Stimulated activated CD4-positive, alpha-beta T cell treated with anti-CD3 and anti-CD28 coated beads, Interleukin-15, amount 100 ng/mL, for 24 hours (primary cell): ENCODE measurements at regions not wholly inside any gene's neighbourhood (a gene's known extent, or its start where the extent isn't known, plus 50 kb on each side); places are given as distances from the start of the nearest gene placed in this dataset.
"Not testable (repeated sequence)": the region's sequence is repeated elsewhere in the genome, so short reads cannot be mapped to it uniquely, and the experiment has no call there.

Source experiments
- DNase-seq: peaks from one replicate; pipeline ENCODE4 v3.0.0-alpha.2; 2020

GRCh38 chr1:149279512-149279911 is 176.2 kb upstream of the NBPF9 start:
- not testable (repeated sequence) for DNase-seq

DNA sequence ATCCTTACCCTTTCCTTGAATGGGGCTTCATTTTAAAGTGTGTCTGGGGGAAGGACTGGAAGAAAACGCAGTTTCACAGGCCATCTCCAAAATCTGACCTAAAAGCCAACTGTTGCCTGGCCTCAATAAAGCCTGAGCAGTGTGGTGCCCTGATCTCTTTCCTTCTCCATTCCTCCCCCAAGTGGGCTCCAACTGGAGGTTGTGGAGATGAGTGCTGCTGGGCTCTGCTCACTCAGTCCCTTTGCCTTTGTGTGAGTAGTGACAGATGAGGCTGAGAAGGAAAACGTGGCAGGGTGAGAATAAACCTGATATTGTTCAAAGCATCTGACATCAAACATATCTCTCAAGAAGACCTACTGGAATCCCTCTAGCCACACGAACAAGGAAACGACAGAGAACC is 181.4 kb upstream of the NBPF9 start:
- DNase-seq = not testable (repeated sequence)

- not testable (repeated sequence) for DNase-seq
Measured at GRCh38 chr1:149285205-149285604, 181.9 kb upstream of the NBPF9 start.

GRCh38 chr1:149285638-149286037 is 182.3 kb upstream of the NBPF9 start:
- peak; percentile 50 for DNase-seq

GRCh38 chr1:149288580-149288979 is 185.2 kb upstream of the NBPF9 start:
- not testable (repeated sequence) for DNase-seq

DNA sequence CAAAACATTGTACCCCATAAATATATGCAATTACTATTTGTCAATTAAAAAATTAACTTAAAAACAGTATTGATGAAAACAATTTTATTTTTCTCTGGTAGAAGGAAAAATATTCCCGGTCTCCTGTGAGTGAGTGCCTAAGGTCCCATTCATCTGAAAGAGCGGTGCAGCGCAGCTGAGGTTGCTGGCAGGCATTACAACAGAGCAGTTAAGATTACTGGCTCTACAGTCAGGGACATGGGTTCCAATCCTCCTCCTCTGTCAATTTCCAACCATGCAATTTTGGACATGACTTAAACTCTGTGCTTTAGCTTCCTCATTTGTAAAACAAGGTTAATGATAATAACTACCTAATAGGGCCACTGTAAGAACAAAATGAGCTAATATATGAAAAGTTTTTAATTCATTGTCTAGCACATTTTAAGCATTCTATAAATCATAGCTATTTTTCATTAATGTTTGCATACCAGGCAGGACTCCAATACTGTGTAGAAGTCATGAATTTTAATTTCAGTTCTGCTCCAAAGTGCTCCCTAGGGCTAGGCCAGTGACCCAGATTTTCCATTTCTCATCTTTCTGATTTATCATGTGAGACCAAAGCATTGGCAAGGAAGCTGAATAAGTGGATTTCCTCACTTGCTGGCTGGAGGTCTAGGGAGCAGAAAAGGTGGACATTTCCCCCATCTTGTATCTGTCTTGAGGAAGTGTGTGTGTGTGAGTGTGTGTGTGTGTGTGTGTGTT is 174.2 kb upstream of the NBPF19 start:
- not testable (repeated sequence) for DNase-seq

DNA sequence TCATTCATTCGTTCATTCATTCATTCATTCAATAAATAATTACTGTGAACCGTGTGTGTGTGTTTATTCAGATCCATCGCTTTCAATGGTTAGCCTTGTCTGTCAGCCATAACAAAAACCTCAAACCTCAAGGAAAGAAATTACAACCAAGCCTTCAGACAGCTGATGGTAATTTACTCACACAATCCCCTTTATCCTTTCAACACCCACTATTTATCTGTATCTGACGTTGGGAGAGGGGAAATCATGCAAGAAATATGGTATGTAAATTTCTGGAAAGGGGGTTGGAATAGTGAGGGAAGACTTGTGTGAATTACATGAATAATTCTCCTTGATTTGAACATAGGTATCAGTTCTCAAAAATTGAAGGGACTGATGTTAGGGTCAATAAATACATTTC is 173.6 kb upstream of the NBPF19 start:
- DNase-seq = not testable (repeated sequence)

DNA sequence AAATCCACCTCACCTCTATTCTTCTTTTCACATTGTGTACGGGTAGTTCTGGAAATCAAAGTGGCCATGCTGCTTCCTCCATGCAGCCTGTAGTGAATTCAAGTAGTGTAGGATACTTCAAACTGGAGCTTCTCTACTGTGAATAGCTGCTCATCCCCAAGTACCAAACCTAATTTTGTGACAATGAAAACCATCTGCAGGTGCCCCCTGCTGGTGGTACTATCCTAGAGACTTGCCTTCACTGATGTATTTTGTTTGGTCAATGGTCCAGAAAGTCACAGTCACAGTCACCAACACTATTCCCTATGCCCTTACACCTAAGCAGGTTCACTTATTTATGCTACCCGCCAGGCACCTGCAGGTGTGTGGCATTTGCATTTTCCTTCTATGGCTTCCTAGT is 170.0 kb upstream of the NBPF19 start:
- not testable (repeated sequence) for DNase-seq

- DNase-seq = not testable (repeated sequence)
Measured at GRCh38 chr1:149307640-149308039, 167.2 kb upstream of the NBPF19 start.

GRCh38 chr1:149314921-149315320 is 159.9 kb upstream of the NBPF19 start:
- not testable (repeated sequence) for DNase-seq

DNA sequence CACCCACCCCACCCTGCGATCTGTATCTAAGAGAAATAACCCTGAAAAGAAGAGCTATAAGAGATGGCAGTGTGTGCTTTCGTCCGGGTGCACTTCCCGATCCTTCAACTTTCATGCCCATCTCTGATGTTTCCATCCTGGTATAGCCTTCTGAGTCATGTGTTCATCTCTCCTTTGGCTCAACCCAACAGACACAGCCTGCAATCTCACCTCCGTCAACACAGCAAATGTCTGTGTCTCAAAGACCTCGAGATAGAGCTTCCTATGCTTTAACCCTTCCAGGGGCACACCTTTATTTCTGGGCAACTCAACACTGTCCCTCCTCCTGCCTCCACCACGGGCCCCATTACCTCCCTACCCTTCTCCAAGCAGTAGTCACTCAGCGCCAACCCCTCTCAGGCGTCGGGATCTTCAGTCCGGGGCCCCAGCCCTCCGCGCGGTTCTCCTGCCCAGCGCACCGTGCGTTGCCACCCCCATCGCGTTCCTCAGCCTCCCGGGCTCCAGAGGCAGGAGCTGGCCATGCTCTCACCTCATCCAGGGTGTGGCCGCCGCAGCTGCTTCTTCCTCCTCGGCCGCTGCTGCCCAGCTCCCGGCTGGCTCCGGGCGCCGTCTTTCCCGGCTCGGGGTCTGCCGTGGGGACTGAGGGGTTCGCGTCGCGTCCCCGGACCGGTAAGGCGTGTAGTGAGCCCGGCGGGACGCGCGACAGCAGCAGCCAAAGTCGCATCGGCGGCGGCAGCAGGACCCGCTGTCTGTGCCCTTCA is 153.7 kb upstream of the NBPF19 start:
- not testable (repeated sequence) for DNase-seq

- DNase-seq = not testable (repeated sequence)
Measured at GRCh38 chr1:149321732-149322016, 153.2 kb upstream of the NBPF19 start.

- not testable (repeated sequence) for DNase-seq
Measured at GRCh38 chr1:149330081-149330335, 144.8 kb upstream of the NBPF19 start.

DNA sequence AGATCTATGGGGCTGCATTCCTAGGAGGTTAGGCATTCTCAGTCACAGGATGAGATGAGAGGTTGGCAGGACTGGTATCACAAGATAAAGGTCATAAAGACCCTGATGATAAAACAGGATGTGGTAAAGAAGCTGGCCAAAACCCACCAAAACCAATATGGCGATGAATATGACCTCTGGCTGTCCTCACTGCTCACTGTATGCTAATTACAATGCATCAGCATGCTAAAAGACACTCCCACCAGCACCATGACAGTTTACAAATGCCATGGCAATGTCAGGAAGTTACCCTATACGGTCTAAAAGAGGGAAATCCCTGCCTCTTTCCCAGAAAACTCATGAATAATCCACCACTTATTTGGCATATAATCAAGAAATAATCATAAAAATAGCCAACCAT is 138.8 kb upstream of the NBPF19 start:
- DNase-seq = not testable (repeated sequence)

DNA sequence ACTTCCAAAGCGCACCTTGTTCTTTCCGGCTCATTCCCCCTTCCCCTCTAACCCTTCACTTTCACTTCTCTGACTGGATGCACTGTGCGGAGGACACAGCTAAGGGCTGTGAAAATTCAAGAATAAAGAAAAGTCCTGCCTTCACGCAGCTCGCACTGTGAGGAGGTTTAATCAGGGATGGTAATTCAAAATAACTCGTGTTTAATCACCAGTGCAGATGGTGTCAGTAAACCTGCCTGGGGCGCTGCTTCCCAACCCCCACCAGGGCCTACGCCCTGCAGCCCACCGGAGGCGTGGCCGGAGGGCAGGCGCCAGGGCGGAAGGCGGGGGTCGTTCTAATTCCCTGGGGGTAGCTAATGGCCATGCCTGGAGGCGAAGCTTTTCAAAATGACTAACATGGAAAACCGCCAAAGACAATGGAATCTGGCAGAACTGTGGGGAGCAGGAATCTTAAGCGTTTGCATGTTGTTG is 136.6 kb upstream of the NBPF19 start:
- DNase-seq = not testable (repeated sequence)

- not testable (repeated sequence) for DNase-seq
Measured at GRCh38 chr1:149338698-149339097, 136.1 kb upstream of the NBPF19 start.

GRCh38 chr1:149349448-149349847 is 125.4 kb upstream of the NBPF19 start:
- DNase-seq = not testable (repeated sequence)

GRCh38 chr1:149352205-149352604 is 122.6 kb upstream of the NBPF19 start:
- DNase-seq = not testable (repeated sequence)

GRCh38 chr1:149354579-149354978 is 120.3 kb upstream of the NBPF19 start:
- DNase-seq = not testable (repeated sequence)

GRCh38 chr1:149355748-149356147 is 119.1 kb upstream of the NBPF19 start:
- not testable (repeated sequence) for DNase-seq

DNA sequence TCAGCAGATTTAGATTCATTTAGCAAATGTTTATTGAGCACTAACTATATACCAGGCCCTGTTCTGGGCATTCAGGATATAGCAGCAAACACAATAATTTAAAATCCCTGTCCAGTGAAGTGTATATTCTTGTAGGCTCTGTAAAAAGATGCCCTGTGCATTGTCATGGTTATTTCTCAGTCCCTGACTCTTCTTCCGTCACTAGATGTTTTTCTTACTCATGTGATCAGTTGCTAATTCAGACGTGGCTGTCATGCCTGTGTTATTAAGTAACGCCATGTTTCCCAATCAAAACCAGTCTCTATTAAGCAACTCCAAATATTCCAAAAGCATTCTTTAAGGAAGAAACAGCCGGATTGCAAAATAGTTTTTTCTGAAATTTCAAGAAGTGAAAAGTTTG is 118.7 kb upstream of the NBPF19 start:
- DNase-seq = not testable (repeated sequence)

GRCh38 chr1:149360351-149360750 is 114.5 kb upstream of the NBPF19 start:
- not testable (repeated sequence) for DNase-seq

DNA sequence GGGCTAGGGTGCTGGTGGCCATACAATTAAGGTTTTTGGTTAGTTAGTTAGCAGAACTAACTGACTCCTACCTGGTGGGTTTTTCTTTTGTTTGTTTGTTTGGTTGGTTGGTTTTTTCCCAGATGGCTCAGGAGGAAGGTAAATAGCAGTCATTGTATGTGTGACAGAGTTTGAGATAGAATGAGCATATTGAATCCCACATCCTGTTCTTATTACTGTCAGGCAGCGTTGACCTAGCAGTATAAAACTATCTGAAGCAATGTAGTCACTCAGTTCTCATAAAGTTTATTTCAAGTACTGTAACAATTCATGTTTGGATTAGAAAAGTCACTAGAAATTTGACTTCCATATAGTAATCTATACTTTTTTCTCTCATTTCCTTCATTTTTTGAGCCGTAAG is 113.5 kb upstream of the NBPF19 start:
- DNase-seq = not testable (repeated sequence)

DNA sequence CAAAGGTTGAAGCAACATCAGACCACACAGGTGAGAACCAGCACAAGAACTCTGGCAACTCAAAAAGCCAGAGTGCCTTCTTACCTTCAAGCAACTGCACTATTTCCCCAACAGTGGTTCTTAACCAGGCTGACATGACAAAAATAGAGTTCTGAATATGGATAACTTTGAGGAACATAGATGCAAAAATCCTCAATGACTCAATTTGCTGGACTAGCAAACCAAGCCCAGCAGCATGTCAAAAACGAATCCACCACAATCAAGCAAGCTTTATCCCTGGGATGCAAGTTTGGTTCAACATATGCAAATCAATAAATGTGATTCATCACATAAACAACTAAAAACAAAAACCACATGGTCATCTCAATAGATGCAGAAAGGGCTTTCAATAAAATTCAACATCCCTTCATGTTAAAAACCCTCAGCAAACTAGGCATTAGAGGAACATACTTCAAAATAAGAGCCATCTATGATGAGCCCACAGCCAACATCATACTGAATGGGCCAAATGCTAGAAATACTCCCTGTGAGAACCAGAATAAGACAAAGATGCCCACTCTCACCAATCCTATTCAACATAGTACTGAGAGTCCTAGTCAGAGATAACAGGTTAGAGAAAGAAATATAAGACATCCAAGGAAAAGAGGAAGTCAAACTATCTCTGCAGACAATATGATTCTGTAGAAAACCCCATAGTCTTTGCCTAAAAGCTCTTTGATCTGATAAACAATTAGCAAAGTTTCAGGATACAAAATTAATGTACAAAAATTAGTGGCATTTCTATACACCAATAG is 110.5 kb upstream of the NBPF19 start:
- DNase-seq = not testable (repeated sequence)
